ENCODE measurements at regions not wholly inside any gene's neighbourhood (a gene's known extent, or its start where the extent isn't known, plus 50 kb on each side); places are given as distances from the start of the nearest gene placed in this dataset.
"Not testable (repeated sequence)": the region's sequence is repeated elsewhere in the genome, so short reads cannot be mapped to it uniquely, and the experiment has no call there.

DNA sequence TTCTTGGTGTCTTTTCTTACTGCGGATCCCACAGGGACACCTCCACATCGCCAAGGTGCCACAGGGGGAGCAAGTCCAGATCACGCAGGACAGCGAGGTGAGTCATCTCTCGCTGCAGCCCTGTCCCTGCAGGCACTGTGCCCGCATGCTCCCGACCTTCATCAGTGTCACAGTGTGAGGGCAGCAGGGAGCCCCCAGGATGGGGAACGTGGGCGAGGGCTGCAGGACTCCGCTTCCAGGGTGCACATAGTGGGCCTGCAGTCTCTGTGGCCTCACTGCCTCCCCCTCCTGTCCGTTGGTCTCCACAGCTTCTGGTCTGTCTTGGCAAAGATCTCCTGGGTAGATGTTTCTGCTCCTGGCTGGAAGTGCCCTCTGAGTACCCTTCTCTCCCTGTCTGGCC, 78.0 kb downstream of the NPIPB11 start:
- not testable (repeated sequence) for DNase-seq

DNA sequence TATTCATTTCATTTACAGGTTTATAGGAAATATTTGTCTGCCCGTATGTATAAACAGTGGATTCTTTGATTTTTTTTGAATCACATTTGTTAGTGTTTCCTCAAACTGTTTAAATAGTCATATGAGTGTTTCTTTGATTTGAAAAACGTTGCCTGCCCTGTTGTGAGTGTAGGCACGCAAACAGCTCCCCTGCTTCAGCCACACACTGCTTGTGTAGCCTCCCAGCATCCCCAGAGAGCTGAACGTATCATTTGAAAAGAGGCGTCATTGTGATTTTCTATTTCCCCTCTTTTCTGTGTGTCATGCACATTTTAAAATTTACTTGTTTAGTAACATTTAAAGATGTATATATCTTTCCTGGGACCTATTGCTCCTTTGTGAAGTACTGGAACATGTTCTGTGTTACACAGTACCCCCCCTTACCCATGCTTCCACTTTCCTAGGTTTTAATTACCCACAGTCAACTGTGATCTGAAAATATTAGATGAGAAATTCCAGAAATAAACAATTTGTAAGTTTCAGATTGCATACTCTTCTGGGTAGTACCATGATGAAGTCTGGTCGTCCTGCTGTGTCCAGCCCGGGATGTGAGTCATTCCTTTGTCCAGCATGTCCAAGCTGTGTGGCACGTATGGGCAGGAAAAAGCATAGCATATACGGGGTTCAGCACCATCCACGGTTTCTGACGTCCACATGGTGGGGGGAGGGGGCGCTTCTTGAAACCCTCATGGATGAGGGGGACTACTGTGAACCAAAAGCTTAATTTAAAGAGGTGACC, 78.7 kb downstream of the NPIPB11 start:
- DNase-seq = peak; percentile 4

DNA sequence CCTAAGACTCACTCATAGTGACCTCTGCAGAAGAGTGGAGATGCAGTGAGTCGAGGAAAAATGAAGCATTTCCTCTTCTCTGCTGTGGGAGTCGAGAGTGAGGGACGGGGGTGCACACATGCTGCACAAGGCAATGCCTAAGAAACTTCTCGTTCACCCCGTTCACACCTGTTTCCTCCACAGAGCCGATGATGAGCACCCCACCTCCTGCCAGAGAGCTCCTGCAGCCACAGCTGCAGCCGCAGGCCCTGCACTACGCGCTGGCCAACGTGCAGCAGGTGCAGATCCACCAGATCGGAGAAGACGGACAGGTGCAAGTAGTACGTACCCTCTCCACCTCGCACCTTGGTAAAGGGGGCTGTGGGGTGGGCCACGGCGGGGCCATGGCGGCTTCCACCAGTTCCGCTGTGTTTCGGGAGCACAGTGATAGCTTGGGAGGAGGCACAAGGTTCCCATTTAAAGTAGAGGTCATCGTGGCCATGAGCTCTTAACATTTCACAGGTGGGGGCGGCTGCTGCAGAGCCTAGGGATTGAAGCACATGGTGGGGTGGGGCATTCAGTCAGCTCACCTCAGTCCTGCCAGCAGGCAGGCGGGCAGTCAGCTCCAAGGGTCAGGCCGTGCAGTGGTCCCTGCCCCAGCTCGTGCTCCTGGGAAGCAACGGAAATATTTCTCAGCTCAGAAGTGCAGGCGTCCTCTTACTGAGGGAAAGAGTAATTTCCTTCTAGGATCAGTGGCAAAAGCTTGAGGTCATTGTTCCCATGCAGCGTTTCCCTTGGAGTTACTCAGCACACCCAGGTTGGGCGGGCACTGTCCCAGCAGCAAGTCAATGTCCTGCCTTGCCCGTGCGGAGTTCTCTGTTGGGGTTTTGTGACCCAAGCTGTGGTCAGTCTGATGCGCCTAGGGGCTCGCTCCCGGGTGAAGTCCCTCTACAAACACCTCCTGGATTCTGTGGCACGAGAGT, 80.1 kb downstream of the NPIPB11 start:
- DNase-seq = not testable (repeated sequence)

DNA sequence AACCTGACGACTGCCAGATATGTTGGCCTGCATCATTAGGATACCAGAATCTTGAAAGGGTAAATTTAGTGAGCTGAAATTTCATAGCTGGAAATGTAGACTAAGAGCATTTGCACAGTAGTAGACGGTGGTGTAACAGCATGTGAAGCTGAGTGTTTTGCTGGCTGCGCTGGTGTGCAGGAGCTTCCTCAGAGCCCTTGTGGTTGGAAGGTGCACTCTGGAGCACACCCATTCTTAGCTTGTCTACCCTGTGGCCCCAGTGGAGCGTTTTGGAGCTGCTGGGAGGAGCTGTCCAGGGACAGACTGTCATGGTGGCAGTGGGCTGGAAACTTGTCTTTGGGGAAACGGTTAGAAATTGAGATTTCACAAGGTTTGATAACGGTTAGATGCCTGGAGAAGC, 82.8 kb downstream of the NPIPB11 start:
- not testable (repeated sequence) for DNase-seq

DNA sequence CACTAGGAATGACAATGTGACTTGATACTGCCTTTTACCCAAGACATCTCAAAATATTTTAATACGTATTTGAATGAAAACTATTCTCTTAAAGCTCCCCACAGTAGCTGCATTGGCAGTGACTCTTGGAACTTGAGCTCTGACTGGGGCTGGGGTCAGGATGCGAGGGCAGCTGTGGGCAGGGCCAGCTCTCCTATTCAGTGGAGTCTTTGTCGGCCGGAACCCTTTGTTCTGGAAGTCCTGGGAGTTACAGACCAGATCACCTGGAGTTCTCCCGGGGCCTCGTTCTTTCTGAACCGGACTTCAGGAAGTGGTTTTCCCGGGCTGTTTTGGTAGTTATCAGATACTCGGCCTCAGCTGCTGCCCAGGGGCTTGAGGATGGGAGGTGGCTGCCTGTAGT, 84.9 kb downstream of the NPIPB11 start:
- DNase-seq = no peak

DNA sequence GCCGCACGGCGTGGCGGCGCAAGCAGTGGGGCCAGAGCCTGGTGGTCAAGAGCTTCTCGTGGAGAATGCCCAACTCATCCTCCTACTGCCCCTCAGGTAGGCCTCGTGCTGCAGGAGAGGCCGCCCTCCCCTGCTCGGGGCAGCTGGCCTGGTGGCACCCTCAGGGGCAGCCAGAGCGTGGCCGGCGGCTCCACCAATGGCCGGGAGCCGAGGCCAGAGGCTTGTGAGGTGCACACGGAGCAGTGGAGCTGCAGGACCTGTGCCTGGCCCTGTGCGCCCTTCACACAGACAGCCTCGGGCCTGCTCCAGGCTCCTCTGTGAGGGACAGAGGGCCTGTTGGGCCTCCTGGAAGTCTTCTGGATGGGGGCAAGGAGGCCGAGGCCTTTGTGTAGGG, 85.5 kb downstream of the NPIPB11 start:
- no peak for DNase-seq

DNA sequence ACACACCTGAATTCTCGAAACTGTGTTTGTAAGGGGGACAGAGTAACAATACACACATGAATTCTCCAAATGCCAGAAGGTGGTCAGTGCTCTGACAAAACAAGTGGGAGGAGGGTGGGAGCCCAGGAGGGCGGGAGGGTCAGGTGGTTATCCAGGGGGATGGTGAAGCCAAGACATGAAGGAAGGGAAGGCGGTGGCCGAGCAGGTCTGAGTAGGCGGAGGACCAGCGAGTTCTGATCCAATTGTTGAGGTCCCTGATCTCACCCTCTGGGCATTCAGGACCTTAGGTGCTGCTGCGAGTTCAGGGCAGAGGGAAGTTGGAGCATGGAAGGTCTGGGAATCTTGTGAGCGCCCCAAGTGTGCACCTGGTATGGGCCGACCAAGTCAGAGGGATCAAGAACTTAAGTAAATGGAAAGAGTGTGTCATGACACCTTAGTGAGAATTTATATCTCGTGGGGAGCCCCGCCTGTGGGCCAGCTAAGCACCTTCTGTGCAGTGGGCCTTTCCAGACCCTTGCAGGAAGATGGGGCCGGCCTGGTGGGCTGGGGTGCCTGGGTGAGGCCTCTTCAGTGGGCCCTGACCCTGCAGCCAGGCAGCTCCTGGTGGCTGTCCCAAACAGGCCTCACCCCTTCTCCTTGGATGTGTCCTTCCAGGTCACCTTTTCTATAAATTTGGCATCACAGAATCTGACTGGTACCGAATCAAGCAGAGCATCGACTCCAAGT, 86.1 kb downstream of the NPIPB11 start:
- no peak for DNase-seq

DNA sequence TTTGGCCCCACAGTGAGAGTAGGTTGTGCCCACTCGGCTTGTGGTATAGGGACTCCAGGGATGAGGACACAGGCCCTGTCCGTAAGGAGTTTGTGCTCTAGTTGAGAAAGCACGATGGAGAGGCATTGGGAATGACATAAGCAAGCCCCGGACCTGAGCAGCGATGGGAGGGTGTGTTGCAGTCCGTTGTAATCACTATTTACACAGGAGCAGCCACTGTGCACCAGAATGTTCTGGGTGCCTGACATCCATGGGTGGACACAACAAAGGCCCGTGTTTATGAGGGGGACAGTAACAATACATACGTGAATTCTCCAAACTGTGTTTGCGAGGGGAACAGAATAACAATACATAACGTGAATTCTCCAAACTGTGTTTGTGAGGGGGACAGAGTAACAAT, 86.8 kb downstream of the NPIPB11 start:
- DNase-seq = no peak

DNA sequence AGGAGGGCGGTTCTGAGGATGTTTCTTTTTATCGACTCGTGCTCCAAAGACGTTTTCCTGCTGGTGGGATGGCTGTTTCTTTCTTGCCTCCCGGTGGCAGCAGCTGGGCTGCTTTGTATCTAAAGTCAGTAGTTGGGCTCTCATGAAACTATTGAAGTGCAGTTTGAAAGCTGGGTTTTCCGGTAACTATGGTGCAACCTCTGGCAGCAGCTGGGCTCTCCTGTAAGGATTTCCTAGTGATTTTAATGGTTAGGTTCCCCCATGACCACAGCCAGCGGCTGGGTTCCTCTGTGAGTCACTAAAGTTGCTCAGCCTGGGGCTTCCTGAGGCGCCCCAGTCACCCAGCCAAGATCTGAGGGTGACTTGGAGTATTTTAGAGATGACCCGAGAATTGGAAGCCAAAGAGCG, 87.9 kb downstream of the NPIPB11 start:
- DNase-seq = peak; percentile 67

DNA sequence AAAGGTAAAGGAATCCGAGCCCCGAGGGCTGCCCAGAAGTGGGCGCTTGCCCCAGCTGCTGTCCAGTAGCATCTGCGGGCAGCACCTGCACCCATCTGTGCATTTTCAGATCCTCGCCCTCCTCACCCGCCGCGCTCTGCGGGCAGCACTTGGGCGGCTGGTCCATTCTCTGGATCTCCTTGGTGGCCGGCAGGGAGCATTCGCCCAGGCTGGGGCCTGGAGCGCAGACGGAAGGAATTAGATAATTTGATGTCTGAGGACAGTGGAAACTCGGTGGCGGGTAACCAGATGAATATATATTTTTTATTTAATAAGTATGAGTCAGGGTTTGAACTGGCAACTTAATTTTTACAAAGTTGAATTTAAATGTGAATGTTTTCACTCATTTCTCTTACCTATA, 88.5 kb downstream of the NPIPB11 start:
- DNase-seq = no peak

DNA sequence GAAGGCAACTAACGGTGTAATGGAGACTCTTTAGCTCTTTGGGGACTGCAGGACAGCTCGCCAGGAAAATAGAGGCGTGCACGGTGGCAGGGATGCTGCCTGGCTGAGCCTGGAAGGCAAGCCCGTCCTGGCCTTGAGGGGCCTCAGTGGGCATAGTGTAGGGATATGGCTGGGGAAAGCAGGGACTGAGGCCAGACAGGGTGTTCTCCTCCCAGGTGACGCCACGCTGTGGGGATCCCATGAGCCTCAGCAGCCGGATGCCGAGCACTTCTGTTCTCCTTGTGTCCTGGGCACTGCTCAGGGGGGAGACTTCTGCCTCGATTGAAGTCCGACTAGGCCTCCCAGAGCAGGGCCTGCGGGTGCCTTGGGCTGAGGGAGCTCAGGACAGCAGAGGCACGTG, 89.2 kb downstream of the NPIPB11 start:
- DNase-seq = no peak

DNA sequence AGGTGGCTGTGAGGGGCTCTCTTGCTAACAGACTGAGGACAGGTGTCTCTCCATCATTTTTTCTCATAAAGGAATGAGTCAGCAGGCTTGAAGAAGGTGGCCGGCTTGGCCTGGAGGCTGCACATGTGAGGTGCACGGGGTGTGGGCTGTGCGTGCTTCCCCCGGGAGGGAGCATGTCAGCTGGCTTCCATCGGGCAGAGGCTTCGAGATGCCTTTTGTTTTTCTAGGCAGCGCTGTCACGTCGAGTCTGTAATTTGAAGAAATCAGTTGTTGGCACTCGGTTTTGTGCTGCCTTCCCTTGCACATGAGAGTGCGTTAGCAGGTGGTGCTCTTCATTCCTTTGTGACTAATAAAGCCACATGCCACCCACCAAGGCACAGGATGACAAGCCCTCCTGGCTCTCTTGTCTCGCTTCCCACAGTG, 89.7 kb downstream of the NPIPB11 start:
- no peak for DNase-seq

DNA sequence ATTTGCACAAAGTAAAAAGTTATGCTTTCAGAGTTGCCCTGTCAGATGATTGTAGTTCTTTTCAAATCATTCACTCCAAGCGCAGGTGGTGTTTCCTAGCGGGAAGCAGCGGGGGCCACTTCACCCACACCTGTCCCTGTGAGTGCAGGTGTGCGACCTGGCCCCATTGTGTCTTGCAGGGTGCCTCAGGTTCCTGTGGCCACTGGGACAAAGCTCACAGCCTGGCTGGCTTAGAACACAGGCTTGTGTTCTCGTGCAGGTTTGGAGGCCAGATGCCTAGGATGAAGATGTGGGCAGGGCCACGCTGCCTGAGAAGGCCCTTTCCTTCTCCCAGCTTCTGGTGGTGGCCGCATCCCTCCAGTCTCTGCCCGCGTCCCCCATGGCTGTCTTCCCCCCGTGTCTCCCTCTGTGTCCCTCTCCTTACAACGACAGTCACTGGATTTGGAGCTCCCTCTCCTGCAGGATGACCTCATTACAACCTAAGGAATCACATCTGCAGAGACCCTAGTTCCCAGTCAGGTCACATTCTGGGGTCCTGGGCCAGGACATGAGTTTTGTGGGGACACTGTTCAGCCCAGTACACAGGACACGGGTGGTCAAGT, 90.5 kb downstream of the NPIPB11 start:
- DNase-seq = no peak

DNA sequence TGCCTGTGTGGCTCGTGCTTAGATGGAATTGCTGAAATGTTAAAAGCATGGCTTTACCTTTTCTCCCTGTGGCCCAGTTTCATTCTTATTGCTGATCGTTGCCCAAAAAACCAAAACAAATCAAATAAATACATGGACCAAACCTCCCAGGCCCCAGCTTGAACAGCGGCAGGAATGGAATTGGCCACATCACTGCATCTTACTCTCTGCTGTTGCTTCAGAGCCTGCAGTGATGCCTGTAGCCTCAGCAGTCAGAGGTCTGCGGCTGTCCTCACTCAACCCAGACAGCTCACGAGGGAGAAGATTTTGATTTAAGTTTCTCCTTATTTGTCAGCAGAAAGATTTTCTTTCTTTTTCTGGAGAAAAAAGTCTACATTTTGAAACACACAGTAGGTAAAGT, 91.5 kb downstream of the NPIPB11 start:
- peak; percentile 7 for DNase-seq

DNA sequence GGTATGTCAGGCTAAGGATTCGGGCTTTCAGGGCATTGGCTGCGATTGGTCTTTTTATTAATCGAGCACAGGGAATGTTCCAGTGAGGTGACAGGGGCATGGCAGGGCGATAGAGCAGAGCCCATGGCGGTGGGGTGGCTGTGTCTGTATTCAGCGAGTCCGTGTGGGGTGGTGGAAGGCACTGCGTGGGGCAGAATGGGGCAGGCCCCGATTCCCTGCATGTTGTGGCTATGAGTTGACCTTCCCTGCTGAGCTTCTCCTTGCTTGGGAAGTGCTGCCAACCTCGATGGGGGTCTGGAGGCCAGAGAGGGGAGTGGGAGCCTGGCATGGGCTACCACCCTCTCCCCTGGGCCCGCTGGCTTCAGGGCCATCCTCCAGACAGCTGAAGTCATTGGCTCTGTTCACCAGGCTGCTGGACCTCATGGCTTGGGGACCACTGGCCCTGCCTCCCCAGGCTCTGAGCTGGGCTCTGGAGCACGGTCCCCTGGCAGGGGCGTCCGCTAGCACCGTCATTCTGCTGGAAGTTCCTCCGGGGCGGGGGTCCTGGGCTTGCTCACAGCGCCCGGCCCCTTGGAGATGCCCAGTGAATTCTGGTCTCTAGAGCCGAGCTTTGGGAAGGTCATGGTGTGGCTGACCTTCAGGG, 92.1 kb downstream of the NPIPB11 start:
- no peak for DNase-seq

DNA sequence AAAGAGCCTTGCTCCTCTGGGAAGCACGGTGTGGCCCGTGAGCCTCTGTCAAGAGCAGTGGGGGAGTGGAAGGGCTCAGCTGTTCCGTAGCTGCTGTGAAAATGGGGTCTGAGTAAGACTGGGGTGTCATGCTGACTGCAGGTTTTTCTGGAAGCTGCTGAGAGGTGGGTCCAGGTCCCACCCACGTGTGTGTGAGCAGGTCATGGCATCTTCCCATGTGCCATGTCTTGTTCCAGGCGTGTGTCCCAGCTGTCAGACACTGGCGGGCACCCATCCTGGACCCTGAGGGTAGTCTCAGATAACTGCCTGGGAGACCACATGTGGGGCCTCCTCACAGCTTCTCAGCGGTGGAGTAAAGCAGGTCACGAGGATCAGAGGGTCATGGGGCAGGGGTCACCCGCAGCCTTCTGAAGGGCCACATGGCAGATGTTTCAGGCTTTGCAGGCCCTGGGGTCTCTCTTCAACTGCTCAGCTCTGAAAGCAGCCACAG, 92.9 kb downstream of the NPIPB11 start:
- DNase-seq = no peak

DNA sequence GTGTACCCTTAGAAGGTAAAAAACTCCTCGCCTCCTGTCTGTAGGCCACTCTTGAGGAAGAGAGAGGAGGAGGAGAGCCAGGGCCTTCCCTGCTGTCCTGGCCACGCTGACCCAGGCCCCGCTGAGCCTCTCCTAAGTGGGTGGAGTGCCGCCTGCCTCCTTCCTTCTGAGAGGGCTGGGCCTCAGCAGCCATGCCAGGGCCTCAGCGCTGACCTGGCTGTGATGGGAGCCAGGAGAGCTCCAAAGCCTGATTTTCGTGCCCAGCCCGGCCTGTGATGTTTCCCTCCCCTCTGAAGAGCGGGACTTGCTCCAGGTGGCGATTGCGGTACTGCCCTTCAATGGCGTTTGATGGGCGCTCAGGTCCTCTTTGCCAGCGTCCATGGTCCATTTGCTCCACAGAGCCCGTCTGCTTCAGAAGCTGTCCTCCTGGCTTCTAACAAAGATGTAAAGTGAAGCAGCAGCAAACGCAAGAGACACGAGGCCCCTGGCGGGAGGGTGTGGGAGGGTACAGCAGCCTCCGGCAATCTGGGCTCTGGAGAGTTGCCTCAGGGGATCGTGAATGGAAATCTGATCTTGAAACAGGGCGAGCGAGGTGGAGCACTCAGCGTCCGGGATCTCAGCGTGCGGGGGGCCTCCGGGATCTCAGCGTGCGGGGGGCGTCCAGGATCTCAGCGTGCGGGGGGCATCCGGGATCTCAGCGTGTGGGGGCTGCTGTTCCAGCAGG, 93.5 kb downstream of the NPIPB11 start:
- no peak for DNase-seq

DNA sequence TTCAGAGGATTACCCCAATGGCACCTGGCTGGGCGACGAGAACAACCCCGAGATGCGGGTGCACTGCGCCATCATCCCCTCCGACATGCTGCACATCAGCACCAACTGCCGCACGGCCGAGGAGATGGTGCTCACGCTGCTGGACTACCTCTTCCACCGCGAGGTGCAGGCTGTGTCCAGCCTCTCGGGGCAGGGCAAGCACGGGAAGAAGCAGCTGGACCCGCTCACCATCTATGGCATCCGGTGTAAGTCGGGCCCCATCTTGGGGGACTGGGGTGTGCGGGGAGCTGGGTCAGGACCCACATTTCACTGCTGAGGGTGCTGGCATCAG, 94.2 kb downstream of the NPIPB11 start:
- DNase-seq = not testable (repeated sequence)

DNA sequence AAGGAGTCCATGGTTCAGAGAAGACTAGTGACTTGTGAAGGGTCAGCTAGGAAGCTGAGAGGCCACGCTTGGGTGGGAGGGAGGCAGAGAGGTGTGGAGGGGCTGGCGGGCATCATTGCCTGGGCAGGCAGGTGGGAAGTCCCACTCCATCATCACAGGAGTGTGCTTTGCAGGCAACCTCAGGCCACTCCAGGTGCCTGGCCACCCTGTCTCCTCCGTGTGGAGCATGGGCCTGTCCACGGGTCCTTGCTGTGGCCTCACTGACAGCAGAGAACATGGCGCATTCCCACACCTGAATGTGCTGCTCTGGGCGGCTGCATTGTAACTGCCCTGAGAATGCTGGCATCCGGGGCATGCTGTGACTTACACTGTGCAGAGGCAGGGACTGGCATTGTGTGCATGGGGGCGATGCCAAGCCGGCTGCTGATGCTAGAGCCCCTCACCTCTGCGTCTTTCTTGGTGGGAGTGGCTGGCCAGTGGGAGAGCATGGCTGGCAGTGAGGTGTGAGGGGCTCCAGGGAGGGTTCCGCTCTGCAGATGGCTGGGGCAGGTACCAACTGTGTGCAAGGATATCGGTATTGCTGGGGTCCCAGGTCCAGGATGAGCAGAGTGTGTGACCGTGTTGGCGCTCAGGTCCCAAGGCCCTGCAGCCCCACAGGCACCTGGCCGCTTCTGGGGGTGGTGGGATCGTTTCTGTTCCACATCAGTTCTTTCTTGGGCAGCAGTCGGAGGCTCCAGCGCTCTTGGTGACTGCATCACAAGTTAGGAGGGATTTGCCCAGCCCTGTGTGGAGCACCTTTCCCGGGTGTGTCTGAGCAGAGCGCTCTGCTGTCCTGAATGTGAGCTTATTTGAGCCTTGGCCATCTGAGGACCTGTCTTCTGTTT, 94.8 kb downstream of the NPIPB11 start:
- DNase-seq = no peak

DNA sequence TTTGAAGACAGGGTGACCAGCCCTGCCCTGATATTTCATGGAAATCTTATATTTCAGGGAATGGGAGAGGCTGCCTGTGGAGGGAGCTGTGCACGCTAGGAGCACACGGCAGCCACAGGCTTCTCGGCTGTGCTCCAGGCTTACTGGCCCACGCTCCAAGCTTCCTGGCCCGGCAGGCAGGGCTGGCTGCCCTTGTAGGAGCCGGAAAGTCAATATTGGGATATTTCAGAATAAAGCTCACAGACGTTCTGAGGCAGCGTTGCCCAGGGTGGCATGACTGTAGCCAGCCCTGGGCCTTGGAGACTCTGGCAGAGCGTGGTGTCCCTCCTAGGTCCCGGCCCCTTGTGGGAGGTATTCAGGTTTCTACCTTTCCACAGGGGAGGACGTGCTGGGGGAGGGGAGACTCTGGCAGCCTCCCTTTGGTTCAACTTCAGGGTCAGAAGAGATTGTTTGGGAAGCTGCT, 95.6 kb downstream of the NPIPB11 start:
- no peak for DNase-seq
